Skeletal muscle satellite cell (primary cell): ENCODE measurements at regions not wholly inside any gene's neighbourhood (a gene's known extent, or its start where the extent isn't known, plus 50 kb on each side); places are given as distances from the start of the nearest gene placed in this dataset.
"Not testable (repeated sequence)": the region's sequence is repeated elsewhere in the genome, so short reads cannot be mapped to it uniquely, and the experiment has no call there.

Experiments
- H3K27me3 ChIP-seq: 2 replicates; pipeline ENCODE4 v1.7.0; 2013; ENCODE audit warnings: low read length; ENCODE audit not compliant: control insufficient read depth, insufficient read depth
- H3K36me3 ChIP-seq: 2 replicates; pipeline ENCODE4 v1.7.0; 2013; ENCODE audit warnings: mild to moderate bottlenecking, control low read depth, low read length; ENCODE audit not compliant: insufficient read depth
- H3K4me1 ChIP-seq: 2 replicates; pipeline ENCODE4 v1.7.0; 2013; ENCODE audit warnings: low read length; ENCODE audit not compliant: control insufficient read depth, insufficient read depth
- H3K4me2 ChIP-seq: 2 replicates; pipeline ENCODE4 v1.7.0; 2013; ENCODE audit warnings: mild to moderate bottlenecking, low read length
- H3K4me3 ChIP-seq: 2 replicates; pipeline ENCODE4 v1.7.0; 2013; ENCODE audit warnings: low read length
- H3K9ac ChIP-seq: 2 replicates; pipeline ENCODE4 v1.7.0; 2013; ENCODE audit warnings: mild to moderate bottlenecking, low read depth, low read length, moderate library complexity
- H3K9me3 ChIP-seq: replicated peaks from 2 replicates; pipeline ENCODE4 v1.7.0; 2013; ENCODE audit warnings: mild to moderate bottlenecking, control low read depth, low read length

- no peak overlapping the region for H3K4me3 ChIP-seq
- H3K9ac ChIP-seq: no peak overlapping the region
- no peaks in the 10 kb centered on the region for H3K36me3 ChIP-seq
- H3K4me1 ChIP-seq: no peaks in the 10 kb centered on the region
- no peak overlapping the region for H3K4me2 ChIP-seq
- peaks cover 5% of the 10 kb centered on the region for H3K9me3 ChIP-seq
- no peaks in the 10 kb centered on the region for H3K27me3 ChIP-seq
Observed at GRCh38 chr14:45976001-45976400, 675.6 kb downstream of the RPL10L start.

- Histone ChIP-seq H3K36me3 (no peaks in the 10 kb centered on the region), H3K27me3 (no peaks in the 10 kb centered on the region), H3K4me2 (no peak overlapping the region), H3K4me3 (no peak overlapping the region), H3K9ac (no peak overlapping the region), H3K9me3 (peaks cover 8% of the 10 kb centered on the region), H3K4me1 (no peaks in the 10 kb centered on the region)
Observed at GRCh38 chr14:45972416-45972815, 679.2 kb downstream of the RPL10L start.

GRCh38 chr14:45970621-45971020 is 681.0 kb downstream of the RPL10L start:
- Histone ChIP-seq H3K4me1 (no peaks in the 10 kb centered on the region), H3K9me3 (peaks cover 3% of the 10 kb centered on the region), H3K27me3 (no peaks in the 10 kb centered on the region), H3K4me2 (no peak overlapping the region), H3K9ac (no peak overlapping the region), H3K4me3 (no peak overlapping the region), H3K36me3 (no peaks in the 10 kb centered on the region)

GRCh38 chr14:45968037-45968436 is 683.5 kb downstream of the RPL10L start:
- Histone ChIP-seq H3K4me2 (no peak overlapping the region), H3K4me1 (no peaks in the 10 kb centered on the region), H3K36me3 (no peaks in the 10 kb centered on the region), H3K9ac (no peak overlapping the region), H3K9me3 (peaks cover 6% of the 10 kb centered on the region), H3K27me3 (no peaks in the 10 kb centered on the region), H3K4me3 (no peak overlapping the region)

- Histone ChIP-seq H3K9ac (no peak overlapping the region), H3K9me3 (no peaks in the 10 kb centered on the region), H3K4me3 (no peak overlapping the region), H3K36me3 (no peaks in the 10 kb centered on the region), H3K27me3 (no peaks in the 10 kb centered on the region), H3K4me2 (no peak overlapping the region), H3K4me1 (no peaks in the 10 kb centered on the region)
Observed at GRCh38 chr14:45949479-45949878, 696.5 kb upstream of the MIS18BP1 start.

- H3K9ac ChIP-seq: no peak overlapping the region
- no peaks in the 10 kb centered on the region for H3K9me3 ChIP-seq
- H3K4me1 ChIP-seq: no peaks in the 10 kb centered on the region
- no peaks in the 10 kb centered on the region for H3K36me3 ChIP-seq
- no peak overlapping the region for H3K4me2 ChIP-seq
- no peaks in the 10 kb centered on the region for H3K27me3 ChIP-seq
- H3K4me3 ChIP-seq: no peak overlapping the region
Observed at GRCh38 chr14:45947830-45948229, 694.8 kb upstream of the MIS18BP1 start.

- Histone ChIP-seq H3K4me3 (no peak overlapping the region), H3K27me3 (no peaks in the 10 kb centered on the region), H3K4me2 (no peak overlapping the region)
Observed at GRCh38 chr14:45946251-45946650, 693.2 kb upstream of the MIS18BP1 start.

GRCh38 chr14:45940318-45940717 is 687.3 kb upstream of the MIS18BP1 start:
- Histone ChIP-seq H3K9ac (no peak overlapping the region), H3K4me2 (no peak overlapping the region), H3K9me3 (no peaks in the 10 kb centered on the region), H3K36me3 (no peaks in the 10 kb centered on the region), H3K4me3 (no peak overlapping the region), H3K27me3 (no peaks in the 10 kb centered on the region), H3K4me1 (no peaks in the 10 kb centered on the region)

More at GRCh38 chr14:45946251-45946650, 693.2 kb upstream of the MIS18BP1 start:
- Histone ChIP-seq H3K36me3 (no peaks in the 10 kb centered on the region), H3K4me1 (no peaks in the 10 kb centered on the region), H3K9ac (no peak overlapping the region), H3K9me3 (no peaks in the 10 kb centered on the region)

GRCh38 chr14:45939572-45939971 is 686.6 kb upstream of the MIS18BP1 start:
- Histone ChIP-seq H3K4me3 (no peak overlapping the region), H3K27me3 (no peaks in the 10 kb centered on the region), H3K9ac (no peak overlapping the region), H3K4me1 (no peaks in the 10 kb centered on the region), H3K4me2 (no peak overlapping the region), H3K36me3 (no peaks in the 10 kb centered on the region), H3K9me3 (no peaks in the 10 kb centered on the region)

- not testable (repeated sequence) for H3K4me2 ChIP-seq, H3K27me3 ChIP-seq, H3K9ac ChIP-seq, H3K9me3 ChIP-seq, H3K36me3 ChIP-seq, H3K4me3 ChIP-seq, H3K4me1 ChIP-seq
Observed at GRCh38 chr14:45919995-45920394, 667.0 kb upstream of the MIS18BP1 start.

- H3K27me3 ChIP-seq: no peaks in the 10 kb centered on the region
- H3K9ac ChIP-seq: no peak overlapping the region
- H3K4me1 ChIP-seq: no peaks in the 10 kb centered on the region
- H3K4me3 ChIP-seq: no peak overlapping the region
- no peak overlapping the region for H3K4me2 ChIP-seq
- H3K36me3 ChIP-seq: no peaks in the 10 kb centered on the region
- H3K9me3 ChIP-seq: peaks cover 6% of the 10 kb centered on the region
Observed at GRCh38 chr14:45916340-45916953, 663.4 kb upstream of the MIS18BP1 start.

- no peaks in the 10 kb centered on the region for H3K9me3 ChIP-seq
- H3K9ac ChIP-seq: no peak overlapping the region
- no peaks in the 10 kb centered on the region for H3K4me1 ChIP-seq
- no peaks in the 10 kb centered on the region for H3K36me3 ChIP-seq
- no peak overlapping the region for H3K4me3 ChIP-seq
- no peaks in the 10 kb centered on the region for H3K27me3 ChIP-seq
- H3K4me2 ChIP-seq: no peak overlapping the region
Observed at GRCh38 chr14:45907782-45908181, 654.8 kb upstream of the MIS18BP1 start.
